ENCODE measurements at regions not wholly inside any gene's neighbourhood (a gene's known extent, or its start where the extent isn't known, plus 50 kb on each side); places are given as distances from the start of the nearest gene placed in this dataset.
"Not testable (repeated sequence)": the region's sequence is repeated elsewhere in the genome, so short reads cannot be mapped to it uniquely, and the experiment has no call there.

- H3K4me1 Mint-ChIP-seq, result no peaks in the 10 kb centered on the region
- POLR2A ChIA-PET, result no interaction called here
- DNase-seq (no peak), ATAC-seq (ENCODE audit: low read depth) (no peak)
- H3K27me3 Mint-ChIP-seq, result no peaks in the 10 kb centered on the region
- H3K36me3 Mint-ChIP-seq, result no peaks in the 10 kb centered on the region
- no peak overlapping the region for H3K4me3 Mint-ChIP-seq
- no peaks in the 10 kb centered on the region for H3K9me3 Mint-ChIP-seq
- H3K27ac Mint-ChIP-seq, result no peak overlapping the region
These were observed 290.4 kb downstream of the SLITRK5 start for GRCh38 chr13:87961546-87961945.

- POLR2A ChIA-PET, result no interaction called here
- Mint-ChIP-seq H3K36me3 (no peaks in the 10 kb centered on the region), H3K27ac (no peak overlapping the region)
These were observed 301.4 kb downstream of the SLITRK5 start for GRCh38 chr13:87972568-87972967.

GRCh38 chr13:87975035-87975434 lies 303.9 kb downstream of the SLITRK5 start:
- POLR2A ChIA-PET, result no interaction called here
- ATAC-seq (ENCODE audit: low read depth) (no peak), DNase-seq (no peak)
- H3K36me3 Mint-ChIP-seq, result no peaks in the 10 kb centered on the region
- H3K27ac Mint-ChIP-seq, result no peak overlapping the region
- no peaks in the 10 kb centered on the region for H3K27me3 Mint-ChIP-seq
- no peaks in the 10 kb centered on the region for H3K9me3 Mint-ChIP-seq
- no peak overlapping the region for H3K4me3 Mint-ChIP-seq
- no peaks in the 10 kb centered on the region for H3K4me1 Mint-ChIP-seq

More at GRCh38 chr13:87972568-87972967, 301.4 kb downstream of the SLITRK5 start:
- H3K9me3 Mint-ChIP-seq, result no peaks in the 10 kb centered on the region
- H3K4me3 Mint-ChIP-seq, result no peak overlapping the region
- no peaks in the 10 kb centered on the region for H3K27me3 Mint-ChIP-seq
- no peaks in the 10 kb centered on the region for H3K4me1 Mint-ChIP-seq
- DNase-seq, result no peak
- ATAC-seq (ENCODE audit: low read depth), result no peak

GRCh38 chr13:87976650-87977049 lies 305.5 kb downstream of the SLITRK5 start:
- H3K36me3 Mint-ChIP-seq; ATAC-seq (ENCODE audit: low read depth); H3K9me3 Mint-ChIP-seq; H3K27ac Mint-ChIP-seq; H3K4me3 Mint-ChIP-seq; H3K4me1 Mint-ChIP-seq; H3K27me3 Mint-ChIP-seq; DNase-seq; POLR2A ChIA-PET: not testable (repeated sequence)

GRCh38 chr13:87981416-87981815 lies 310.2 kb downstream of the SLITRK5 start:
- H3K27me3 Mint-ChIP-seq, result no peaks in the 10 kb centered on the region
- ATAC-seq (ENCODE audit: low read depth), result no peak
- no peaks in the 10 kb centered on the region for H3K4me1 Mint-ChIP-seq
- H3K4me3 Mint-ChIP-seq, result no peak overlapping the region
- no peak overlapping the region for H3K27ac Mint-ChIP-seq
- H3K36me3 Mint-ChIP-seq, result no peaks in the 10 kb centered on the region
- DNase-seq, result no peak
- POLR2A ChIA-PET, result no interaction called here
- peaks cover 2% of the 10 kb centered on the region for H3K9me3 Mint-ChIP-seq

- Mint-ChIP-seq H3K36me3 (no peaks in the 10 kb centered on the region), H3K4me1 (no peaks in the 10 kb centered on the region), H3K27ac (no peak overlapping the region), H3K27me3 (no peaks in the 10 kb centered on the region), H3K4me3 (no peak overlapping the region), H3K9me3 (peaks cover 2% of the 10 kb centered on the region)
- no peak for ATAC-seq (ENCODE audit: low read depth)
- POLR2A ChIA-PET, result no interaction called here
- DNase-seq, result no peak
These were observed 311.2 kb downstream of the SLITRK5 start for GRCh38 chr13:87982400-87982799.

- DNase-seq (no peak), ATAC-seq (ENCODE audit: low read depth) (no peak)
- H3K4me1 Mint-ChIP-seq, result no peaks in the 10 kb centered on the region
- H3K27ac Mint-ChIP-seq, result no peak overlapping the region
- POLR2A ChIA-PET, result no interaction called here
- H3K36me3 Mint-ChIP-seq, result no peaks in the 10 kb centered on the region
- H3K9me3 Mint-ChIP-seq, result peaks cover 2% of the 10 kb centered on the region
- H3K27me3 Mint-ChIP-seq, result no peaks in the 10 kb centered on the region
- H3K4me3 Mint-ChIP-seq, result no peak overlapping the region
These were observed 315.6 kb downstream of the SLITRK5 start for GRCh38 chr13:87986639-87987250.

- H3K9me3 Mint-ChIP-seq, result peaks cover 2% of the 10 kb centered on the region
- ATAC-seq (ENCODE audit: low read depth) (no peak), DNase-seq (no peak)
- no peaks in the 10 kb centered on the region for H3K4me1 Mint-ChIP-seq
- H3K4me3 Mint-ChIP-seq, result no peak overlapping the region
- no peaks in the 10 kb centered on the region for H3K27me3 Mint-ChIP-seq
- no peak overlapping the region for H3K27ac Mint-ChIP-seq
- POLR2A ChIA-PET, result no interaction called here
- H3K36me3 Mint-ChIP-seq, result no peaks in the 10 kb centered on the region
These were observed 326.9 kb downstream of the SLITRK5 start for GRCh38 chr13:87998081-87998480.

GRCh38 chr13:87999240-87999700 lies 328.1 kb downstream of the SLITRK5 start:
- Mint-ChIP-seq H3K4me1 (no peaks in the 10 kb centered on the region), H3K27me3 (no peaks in the 10 kb centered on the region), H3K9me3 (peaks cover 2% of the 10 kb centered on the region), H3K36me3 (no peaks in the 10 kb centered on the region), H3K27ac (no peak overlapping the region), H3K4me3 (no peak overlapping the region)
- POLR2A ChIA-PET, result no interaction called here
- no peak for DNase-seq
- ATAC-seq (ENCODE audit: low read depth), result no peak

GRCh38 chr13:87999788-88000187 lies 328.6 kb downstream of the SLITRK5 start:
- DNase-seq (no peak), ATAC-seq (ENCODE audit: low read depth) (no peak)
- no peak overlapping the region for H3K27ac Mint-ChIP-seq
- no peaks in the 10 kb centered on the region for H3K4me1 Mint-ChIP-seq
- POLR2A ChIA-PET, result no interaction called here
- H3K27me3 Mint-ChIP-seq, result no peaks in the 10 kb centered on the region
- peaks cover 2% of the 10 kb centered on the region for H3K9me3 Mint-ChIP-seq
- H3K36me3 Mint-ChIP-seq, result no peaks in the 10 kb centered on the region
- no peak overlapping the region for H3K4me3 Mint-ChIP-seq

GRCh38 chr13:88000239-88000638 lies 329.1 kb downstream of the SLITRK5 start:
- no peak for ATAC-seq (ENCODE audit: low read depth)
- no peak overlapping the region for H3K4me3 Mint-ChIP-seq
- H3K9me3 Mint-ChIP-seq, result peaks cover 2% of the 10 kb centered on the region
- H3K4me1 Mint-ChIP-seq, result no peaks in the 10 kb centered on the region
- no peaks in the 10 kb centered on the region for H3K36me3 Mint-ChIP-seq
- H3K27ac Mint-ChIP-seq, result no peak overlapping the region
- no peak for DNase-seq
- no peaks in the 10 kb centered on the region for H3K27me3 Mint-ChIP-seq
- POLR2A ChIA-PET, result no interaction called here

- no peaks in the 10 kb centered on the region for H3K27me3 Mint-ChIP-seq
- POLR2A ChIA-PET, result no interaction called here
- DNase-seq, result no peak
- no peaks in the 10 kb centered on the region for H3K4me1 Mint-ChIP-seq
- H3K27ac Mint-ChIP-seq, result no peak overlapping the region
- no peaks in the 10 kb centered on the region for H3K36me3 Mint-ChIP-seq
- ATAC-seq (ENCODE audit: low read depth), result no peak
- H3K9me3 Mint-ChIP-seq, result peaks cover 2% of the 10 kb centered on the region
- no peak overlapping the region for H3K4me3 Mint-ChIP-seq
These were observed 329.6 kb downstream of the SLITRK5 start for GRCh38 chr13:88000787-88001186.

GRCh38 chr13:88005188-88005587 lies 334.0 kb downstream of the SLITRK5 start:
- no peaks in the 10 kb centered on the region for H3K27me3 Mint-ChIP-seq
- H3K27ac Mint-ChIP-seq, result no peak overlapping the region
- H3K9me3 Mint-ChIP-seq, result peaks cover 2% of the 10 kb centered on the region
- H3K36me3 Mint-ChIP-seq, result no peaks in the 10 kb centered on the region
- ATAC-seq (ENCODE audit: low read depth) (no peak), DNase-seq (no peak)
- H3K4me1 Mint-ChIP-seq, result no peaks in the 10 kb centered on the region
- H3K4me3 Mint-ChIP-seq, result no peak overlapping the region
- POLR2A ChIA-PET, result no interaction called here

GRCh38 chr13:88014527-88014926 lies 343.4 kb downstream of the SLITRK5 start:
- DNase-seq (no peak), ATAC-seq (ENCODE audit: low read depth) (no peak)
- POLR2A ChIA-PET, result no interaction called here
- Mint-ChIP-seq H3K4me3 (no peak overlapping the region), H3K27me3 (no peaks in the 10 kb centered on the region), H3K9me3 (peaks cover 6% of the 10 kb centered on the region), H3K4me1 (no peaks in the 10 kb centered on the region), H3K27ac (no peak overlapping the region), H3K36me3 (no peaks in the 10 kb centered on the region)
